Suprapubic skin (tissue), 4 donors: ENCODE measurements at regions not wholly inside any gene's neighbourhood (a gene's known extent, or its start where the extent isn't known, plus 50 kb on each side); places are given as distances from the start of the nearest gene placed in this dataset.

Experiments used
- EP300 ChIP-seq: sonication (generic); formaldehyde crosslinking; IDR thresholded peaks from one replicate; pipeline ENCODE4 v1.6.1; 2017; ENCODE audit warnings: antibody characterized with exemption
- POLR2A ChIP-seq, 2 donors: fragments of 450-650 bp; IDR thresholded peaks; one replicate each; pipeline ENCODE4 v1.6.1; 2017; ENCODE audit warnings: antibody characterized with exemption in 2 of 2, mild to moderate bottlenecking in 2 of 2, moderate library complexity in 2 of 2
- POLR2AphosphoS5 ChIP-seq, 3 donors: sonication (generic); formaldehyde crosslinking; IDR thresholded peaks; one replicate each; pipeline ENCODE4 v1.6.1; 2017; ENCODE audit warnings: antibody characterized with exemption in 3 of 3
- TF ChIP-seq, protein P1 (sequence below), 2 donors: fragments of 200-600 bp in 1 of 2; fragments of 450-650 bp in 1 of 2; sonication (generic) in 1 of 2; IDR thresholded peaks; one replicate each; pipeline ENCODE4 v1.5.1; 2016 to 2019; ENCODE audit warnings: antibody characterized with exemption in 2 of 2, mild to moderate bottlenecking in 1 of 2, moderate library complexity in 1 of 2

DNA sequence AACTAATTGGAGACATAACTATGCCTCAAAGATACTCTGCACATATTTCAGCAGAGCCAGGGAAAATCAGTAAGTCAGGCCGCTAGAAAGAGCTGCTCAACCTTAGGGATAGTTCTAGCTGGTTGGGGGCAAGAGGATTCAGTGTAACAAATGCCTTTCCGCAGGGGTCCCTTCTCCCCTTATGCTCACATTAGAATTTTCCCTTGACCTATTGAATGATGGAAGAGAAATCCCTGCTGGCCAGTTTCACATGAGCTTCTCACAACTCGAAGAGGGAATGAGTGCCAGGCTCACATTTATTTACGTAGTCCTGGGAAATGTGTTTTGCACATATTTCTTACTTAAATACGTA, 66.2 kb upstream of the USP9X start:
- TF ChIP-seq, protein P1, sequence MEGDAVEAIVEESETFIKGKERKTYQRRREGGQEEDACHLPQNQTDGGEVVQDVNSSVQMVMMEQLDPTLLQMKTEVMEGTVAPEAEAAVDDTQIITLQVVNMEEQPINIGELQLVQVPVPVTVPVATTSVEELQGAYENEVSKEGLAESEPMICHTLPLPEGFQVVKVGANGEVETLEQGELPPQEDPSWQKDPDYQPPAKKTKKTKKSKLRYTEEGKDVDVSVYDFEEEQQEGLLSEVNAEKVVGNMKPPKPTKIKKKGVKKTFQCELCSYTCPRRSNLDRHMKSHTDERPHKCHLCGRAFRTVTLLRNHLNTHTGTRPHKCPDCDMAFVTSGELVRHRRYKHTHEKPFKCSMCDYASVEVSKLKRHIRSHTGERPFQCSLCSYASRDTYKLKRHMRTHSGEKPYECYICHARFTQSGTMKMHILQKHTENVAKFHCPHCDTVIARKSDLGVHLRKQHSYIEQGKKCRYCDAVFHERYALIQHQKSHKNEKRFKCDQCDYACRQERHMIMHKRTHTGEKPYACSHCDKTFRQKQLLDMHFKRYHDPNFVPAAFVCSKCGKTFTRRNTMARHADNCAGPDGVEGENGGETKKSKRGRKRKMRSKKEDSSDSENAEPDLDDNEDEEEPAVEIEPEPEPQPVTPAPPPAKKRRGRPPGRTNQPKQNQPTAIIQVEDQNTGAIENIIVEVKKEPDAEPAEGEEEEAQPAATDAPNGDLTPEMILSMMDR (IDR thresholded peaks at IDR 0.05): no peak
- TF ChIP-seq POLR2A (IDR thresholded peaks at IDR 0.05) (no peak), EP300 (no peak), POLR2AphosphoS5 (IDR thresholded peaks at IDR 0.05) (no peak)
